Endodermal cell (in vitro differentiated cells): ENCODE measurements at regions not wholly inside any gene's neighbourhood (a gene's known extent, or its start where the extent isn't known, plus 50 kb on each side); places are given as distances from the start of the nearest gene placed in this dataset.

Experiments
- DNase-seq: peaks from one replicate; pipeline ENCODE4 v3.0.0-alpha.2; 2017
- H3K27ac ChIP-seq: 2 replicates; pipeline ENCODE4 v1.5.1; 2013; ENCODE audit warnings: mild to moderate bottlenecking, low read depth, low read length, moderate library complexity
- H3K27me3 ChIP-seq: 2 replicates; pipeline ENCODE4 v1.6.1; 2013; ENCODE audit warnings: mild to moderate bottlenecking, low read length, moderate library complexity; ENCODE audit not compliant: insufficient read depth, control insufficient read depth, poor library complexity, severe bottlenecking
- H3K36me3 ChIP-seq: 2 replicates; pipeline ENCODE4 v1.7.0; 2013; ENCODE audit warnings: mild to moderate bottlenecking, low read length, moderate library complexity; ENCODE audit not compliant: control insufficient read depth, insufficient read depth
- H3K4me1 ChIP-seq: one replicate; pipeline ENCODE4 v1.7.0; 2013; ENCODE audit warnings: low read length; ENCODE audit not compliant: control insufficient read depth, insufficient read depth
- H3K4me3 ChIP-seq: 2 replicates; pipeline ENCODE4 v1.5.1; 2013; ENCODE audit warnings: mild to moderate bottlenecking, low read length, moderate library complexity
- H3K9ac ChIP-seq: 2 replicates; pipeline ENCODE4 v1.6.1; 2013; ENCODE audit warnings: mild to moderate bottlenecking, low read length, moderate library complexity; ENCODE audit not compliant: poor library complexity, severe bottlenecking; ENCODE audit errors: extremely low read depth
- H3K9me3 ChIP-seq: 2 replicates; pipeline ENCODE4 v1.6.1; 2013; ENCODE audit warnings: mild to moderate bottlenecking, low read length, moderate library complexity; ENCODE audit not compliant: control insufficient read depth
- H3K27ac Mint-ChIP-seq: 2 replicates; pipeline ENCODE4 v1.8.0; 2020; ENCODE audit warnings: mixed read lengths
- H3K27me3 Mint-ChIP-seq: 2 replicates; pipeline ENCODE4 v1.8.0; 2021; ENCODE audit warnings: mild to moderate bottlenecking, mixed read lengths; ENCODE audit not compliant: insufficient read depth
- H3K36me3 Mint-ChIP-seq: 2 replicates; pipeline ENCODE4 v1.8.0; 2020; ENCODE audit warnings: low read depth, mixed read lengths
- H3K4me1 Mint-ChIP-seq: 2 replicates; pipeline ENCODE4 v1.8.0; 2020; ENCODE audit warnings: mixed read lengths
- H3K4me3 Mint-ChIP-seq: 2 replicates; pipeline ENCODE4 v1.8.0; 2020; ENCODE audit warnings: mild to moderate bottlenecking, moderate library complexity, mixed read lengths
- H3K9me3 Mint-ChIP-seq: 2 replicates; pipeline ENCODE4 v1.8.0; 2020; ENCODE audit warnings: mild to moderate bottlenecking, mixed read lengths
- CTCF ChIP-seq: fragments of 200-600 bp; sonication (generic); conservative IDR thresholded peaks from 2 replicates; pipeline ENCODE4 v1.5.0; 2021; ENCODE audit warnings: antibody characterized with exemption, mild to moderate bottlenecking
- WGBS, 2 experiments: methylation state at CpG; one replicate each; pipeline versions ENCODE4 v1.1.5 to v1.1.7; 2013; ENCODE audit warnings: missing lambda C conversion rate in 2 of 2, mixed read lengths in 1 of 2; ENCODE audit not compliant: insufficient coverage in 1 of 2, insufficient read length in 1 of 2; 5-methylcytosine and 5-hydroxymethylcytosine counted together

GRCh38 chr5:135108992-135109391 is 75.0 kb upstream of the PITX1 start:
- no peak overlapping the region for H3K27ac Mint-ChIP-seq
- H3K9me3 Mint-ChIP-seq = peaks cover 3% of the 10 kb centered on the region
- Histone ChIP-seq H3K9ac (no peak overlapping the region), H3K9me3 (no peaks in the 10 kb centered on the region), H3K4me1 (peaks cover 2% of the 10 kb centered on the region), H3K27me3 (no peaks in the 10 kb centered on the region), H3K4me3 (no peak overlapping the region), H3K27ac (no peak overlapping the region), H3K36me3 (no peaks in the 10 kb centered on the region)
- H3K27me3 Mint-ChIP-seq = peaks cover 33% of the 10 kb centered on the region
- 94 to 100% methylated on average over 6 to 7 of the region's 7 CpGs for WGBS, 2 experiments
- H3K4me1 Mint-ChIP-seq = peaks cover 20% of the 10 kb centered on the region
- TF ChIP-seq CTCF = no peak
- DNase-seq = no peak
- no peaks in the 10 kb centered on the region for H3K36me3 Mint-ChIP-seq
- no peak overlapping the region for H3K4me3 Mint-ChIP-seq

GRCh38 chr5:135108569-135108968 is 74.5 kb upstream of the PITX1 start:
- peaks cover 3% of the 10 kb centered on the region for H3K9me3 Mint-ChIP-seq
- Histone ChIP-seq H3K9me3 (no peaks in the 10 kb centered on the region), H3K27me3 (no peaks in the 10 kb centered on the region), H3K4me1 (peaks cover 2% of the 10 kb centered on the region), H3K27ac (no peak overlapping the region), H3K36me3 (no peaks in the 10 kb centered on the region), H3K4me3 (no peak overlapping the region), H3K9ac (no peak overlapping the region)
- peaks cover 33% of the 10 kb centered on the region for H3K27me3 Mint-ChIP-seq
- H3K36me3 Mint-ChIP-seq = no peaks in the 10 kb centered on the region
- H3K4me3 Mint-ChIP-seq = no peak overlapping the region
- no peak for TF ChIP-seq CTCF
- 88 to 96% methylated on average over 1 to 3 of the region's 3 CpGs for WGBS, 2 experiments
- H3K27ac Mint-ChIP-seq = no peak overlapping the region
- H3K4me1 Mint-ChIP-seq = peaks cover 24% of the 10 kb centered on the region
- DNase-seq = no peak

GRCh38 chr5:135107986-135108385 is 74.0 kb upstream of the PITX1 start:
- Histone ChIP-seq H3K9ac (no peak overlapping the region), H3K4me1 (peaks cover 2% of the 10 kb centered on the region)
- DNase-seq = no peak

More at GRCh38 chr5:135107986-135108385, 74.0 kb upstream of the PITX1 start:
- no peak for TF ChIP-seq CTCF
- H3K27me3 Mint-ChIP-seq = peaks cover 33% of the 10 kb centered on the region
- H3K9me3 Mint-ChIP-seq = peaks cover 3% of the 10 kb centered on the region
- H3K4me1 Mint-ChIP-seq = peaks cover 24% of the 10 kb centered on the region
- no peak overlapping the region for H3K27ac ChIP-seq
- H3K27ac Mint-ChIP-seq = no peak overlapping the region
- H3K27me3 ChIP-seq = no peaks in the 10 kb centered on the region
- H3K4me3 ChIP-seq = no peak overlapping the region
- H3K36me3 ChIP-seq = no peaks in the 10 kb centered on the region
- WGBS, 2 experiments = 87% methylated on average over 3 of the region's 3 CpGs; no CpG with 5 or more reads in 1 of the 2 experiments
- no peak overlapping the region for H3K4me3 Mint-ChIP-seq
- H3K36me3 Mint-ChIP-seq = no peaks in the 10 kb centered on the region
- H3K9me3 ChIP-seq = no peaks in the 10 kb centered on the region
